ENCODE measurements at regions not wholly inside any gene's neighbourhood (a gene's known extent, or its start where the extent isn't known, plus 50 kb on each side); places are given as distances from the start of the nearest gene placed in this dataset.
"Not testable (repeated sequence)": the region's sequence is repeated elsewhere in the genome, so short reads cannot be mapped to it uniquely, and the experiment has no call there.

GRCh38 chr4:149983931-149984330 lies 94.3 kb upstream of the DCLK2 start:
- DNase-seq (ENCODE audit: low read depth in 4 of 4, low spot score in 3 of 4) = no peak

GRCh38 chr4:149985981-149986380 lies 92.3 kb upstream of the DCLK2 start:
- no peak for DNase-seq (ENCODE audit: low read depth in 4 of 4, low spot score in 3 of 4)

GRCh38 chr4:149986917-149987316 lies 91.3 kb upstream of the DCLK2 start:
- DNase-seq (ENCODE audit: low read depth in 4 of 4, low spot score in 3 of 4) = no peak

GRCh38 chr4:149987330-149988086 lies 90.7 kb upstream of the DCLK2 start:
- DNase-seq (ENCODE audit: low read depth in 4 of 4, low spot score in 3 of 4) = peak; percentile 46 to 73 (median 71)

GRCh38 chr4:149988087-149988410 lies 90.2 kb upstream of the DCLK2 start:
- DNase-seq (ENCODE audit: low read depth in 4 of 4, low spot score in 3 of 4) = no peak

- no peak for DNase-seq (ENCODE audit: low read depth in 4 of 4, low spot score in 3 of 4)
Measured at GRCh38 chr4:149993030-149993429, 85.2 kb upstream of the DCLK2 start.

GRCh38 chr4:149995134-149995756 lies 83.0 kb upstream of the DCLK2 start:
- no peak for DNase-seq (ENCODE audit: low read depth in 4 of 4, low spot score in 3 of 4)

- no peak for DNase-seq (ENCODE audit: low read depth in 4 of 4, low spot score in 3 of 4)
Measured at GRCh38 chr4:149997881-149998421, 80.3 kb upstream of the DCLK2 start.

GRCh38 chr4:149999485-150000074 lies 78.7 kb upstream of the DCLK2 start:
- DNase-seq (ENCODE audit: low read depth in 4 of 4, low spot score in 3 of 4) = no peak

- DNase-seq (ENCODE audit: low read depth in 4 of 4, low spot score in 3 of 4) = no peak
Measured at GRCh38 chr4:150001815-150002214, 76.4 kb upstream of the DCLK2 start.

GRCh38 chr4:150002561-150002960 lies 75.7 kb upstream of the DCLK2 start:
- no peak for DNase-seq (ENCODE audit: low read depth in 4 of 4, low spot score in 3 of 4)

- no peak for DNase-seq (ENCODE audit: low read depth in 4 of 4, low spot score in 3 of 4)
Measured at GRCh38 chr4:150004481-150004880, 73.8 kb upstream of the DCLK2 start.

GRCh38 chr4:150005537-150005936 lies 72.7 kb upstream of the DCLK2 start:
- DNase-seq (ENCODE audit: low read depth in 4 of 4, low spot score in 3 of 4) = no peak

- DNase-seq (ENCODE audit: low read depth in 4 of 4, low spot score in 3 of 4) = no peak
Measured at GRCh38 chr4:150006197-150006596, 72.0 kb upstream of the DCLK2 start.

- no peak for DNase-seq (ENCODE audit: low read depth in 4 of 4, low spot score in 3 of 4)
Measured at GRCh38 chr4:150007512-150007911, 70.7 kb upstream of the DCLK2 start.

- DNase-seq (ENCODE audit: low read depth in 4 of 4, low spot score in 3 of 4) = no peak
Measured at GRCh38 chr4:150008546-150008945, 69.7 kb upstream of the DCLK2 start.

- no peak for DNase-seq (ENCODE audit: low read depth in 4 of 4, low spot score in 3 of 4)
Measured at GRCh38 chr4:150009533-150009932, 68.7 kb upstream of the DCLK2 start.

GRCh38 chr4:150010525-150011126 lies 67.6 kb upstream of the DCLK2 start:
- no peak for DNase-seq (ENCODE audit: low read depth in 4 of 4, low spot score in 3 of 4)

GRCh38 chr4:150012851-150013360 lies 65.3 kb upstream of the DCLK2 start:
- no peak for DNase-seq (ENCODE audit: low read depth in 4 of 4, low spot score in 3 of 4)

GRCh38 chr4:150015910-150016309 lies 62.3 kb upstream of the DCLK2 start:
- DNase-seq (ENCODE audit: low read depth in 4 of 4, low spot score in 3 of 4) = not testable (repeated sequence)

- DNase-seq (ENCODE audit: low read depth in 4 of 4, low spot score in 3 of 4) = not testable (repeated sequence)
Measured at GRCh38 chr4:150016621-150017020, 61.6 kb upstream of the DCLK2 start.
